GM06990 (cell line): ENCODE measurements at regions not wholly inside any gene's neighbourhood (a gene's known extent, or its start where the extent isn't known, plus 50 kb on each side); places are given as distances from the start of the nearest gene placed in this dataset.

Experiments
- DNase-seq: peaks from one replicate; pipeline ENCODE4 v3.0.0-alpha.2; 2011; ENCODE audit not compliant: insufficient read length; ENCODE audit errors: extremely low read depth
- H3K27me3 ChIP-seq: replicated peaks from 2 replicates; pipeline ENCODE4 v1.6.0; 2011; ENCODE audit warnings: low read length; ENCODE audit not compliant: control insufficient read depth, insufficient read depth
- H3K36me3 ChIP-seq: 2 replicates; pipeline ENCODE4 v1.5.1; 2011; ENCODE audit warnings: low read length; ENCODE audit not compliant: control insufficient read depth, insufficient read depth
- H3K4me3 ChIP-seq: replicated peaks from 2 replicates; pipeline ENCODE4 v1.5.1; 2011; ENCODE audit warnings: low read depth, mild to moderate bottlenecking, control low read depth, low read length
- TF ChIP-seq, protein P1 (sequence below): IDR thresholded peaks from 2 replicates; pipeline ENCODE4 v1.5.1; 2011; ENCODE audit warnings: low read length, control low read depth, mild to moderate bottlenecking, inconsistent platforms; ENCODE audit not compliant: insufficient read depth, poor library complexity, severe bottlenecking

DNA sequence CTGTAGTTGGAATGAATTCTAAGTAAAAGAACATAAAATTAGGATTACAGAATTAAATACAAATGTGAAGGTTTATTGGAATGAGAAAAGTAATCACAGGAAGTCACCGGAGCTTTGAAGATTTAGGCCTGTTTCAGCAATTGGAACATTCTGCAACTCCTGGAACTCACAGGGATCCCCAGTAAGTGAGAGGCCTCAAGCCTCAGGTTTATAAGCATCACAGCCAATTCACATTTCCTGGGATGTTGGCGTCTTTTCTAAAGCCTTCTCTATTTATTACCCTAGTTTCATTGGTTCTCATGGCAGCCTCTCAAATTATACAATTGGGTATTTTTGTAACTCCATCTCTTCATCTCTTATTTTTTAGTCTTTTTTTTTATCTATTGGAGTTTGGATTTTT, 90.4 kb upstream of the HIVEP1 start:
- Histone ChIP-seq H3K4me3 (no peak overlapping the region), H3K36me3 (no peaks in the 10 kb centered on the region), H3K27me3 (no peaks in the 10 kb centered on the region)
- no peak for DNase-seq
- TF ChIP-seq, protein P1, sequence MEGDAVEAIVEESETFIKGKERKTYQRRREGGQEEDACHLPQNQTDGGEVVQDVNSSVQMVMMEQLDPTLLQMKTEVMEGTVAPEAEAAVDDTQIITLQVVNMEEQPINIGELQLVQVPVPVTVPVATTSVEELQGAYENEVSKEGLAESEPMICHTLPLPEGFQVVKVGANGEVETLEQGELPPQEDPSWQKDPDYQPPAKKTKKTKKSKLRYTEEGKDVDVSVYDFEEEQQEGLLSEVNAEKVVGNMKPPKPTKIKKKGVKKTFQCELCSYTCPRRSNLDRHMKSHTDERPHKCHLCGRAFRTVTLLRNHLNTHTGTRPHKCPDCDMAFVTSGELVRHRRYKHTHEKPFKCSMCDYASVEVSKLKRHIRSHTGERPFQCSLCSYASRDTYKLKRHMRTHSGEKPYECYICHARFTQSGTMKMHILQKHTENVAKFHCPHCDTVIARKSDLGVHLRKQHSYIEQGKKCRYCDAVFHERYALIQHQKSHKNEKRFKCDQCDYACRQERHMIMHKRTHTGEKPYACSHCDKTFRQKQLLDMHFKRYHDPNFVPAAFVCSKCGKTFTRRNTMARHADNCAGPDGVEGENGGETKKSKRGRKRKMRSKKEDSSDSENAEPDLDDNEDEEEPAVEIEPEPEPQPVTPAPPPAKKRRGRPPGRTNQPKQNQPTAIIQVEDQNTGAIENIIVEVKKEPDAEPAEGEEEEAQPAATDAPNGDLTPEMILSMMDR = no peak

DNA sequence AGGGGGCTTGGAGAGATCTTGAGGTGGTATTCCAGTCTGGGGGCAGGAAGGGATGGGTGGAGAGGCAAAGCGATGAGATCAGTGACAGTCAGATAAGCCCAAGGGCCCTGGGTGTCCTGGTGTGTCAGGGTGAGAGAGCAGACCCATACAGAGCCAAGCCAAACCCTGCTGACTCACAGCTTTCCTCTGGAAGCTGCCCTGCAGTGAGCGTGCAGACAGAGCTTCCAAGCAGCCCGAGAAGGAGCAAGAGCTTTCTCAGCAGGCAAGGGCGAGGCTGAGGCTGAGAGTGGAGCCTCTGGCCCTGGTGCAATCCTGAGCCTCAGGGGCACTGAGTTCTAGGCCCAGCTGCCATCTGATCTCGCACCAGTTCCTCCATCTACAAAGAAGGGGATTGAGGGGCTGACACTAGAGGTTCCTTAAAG, 91.1 kb upstream of the HIVEP1 start:
- TF ChIP-seq, protein P1 = no peak
- DNase-seq = no peak
- no peak overlapping the region for H3K4me3 ChIP-seq
- no peaks in the 10 kb centered on the region for H3K36me3 ChIP-seq
- no peaks in the 10 kb centered on the region for H3K27me3 ChIP-seq

DNA sequence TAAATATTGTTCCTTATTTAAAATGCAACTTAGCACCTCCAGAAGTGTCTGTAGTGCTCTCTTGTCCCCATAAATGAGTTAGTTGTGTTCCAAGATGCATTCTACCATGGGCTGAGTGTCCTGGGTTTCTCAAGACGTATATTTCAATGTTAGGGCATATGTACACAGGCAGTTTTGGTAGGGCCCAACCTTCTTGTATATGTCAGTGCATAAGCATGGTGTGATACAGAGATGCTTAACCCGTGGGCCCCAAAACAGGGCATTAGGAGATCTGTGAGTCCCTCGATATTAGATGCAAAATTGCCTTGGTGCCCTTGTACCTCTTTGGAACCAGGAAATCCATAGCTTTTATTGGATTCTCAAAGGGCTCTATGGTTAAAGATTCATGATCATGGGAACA, 91.5 kb upstream of the HIVEP1 start:
- Histone ChIP-seq H3K4me3 (no peak overlapping the region), H3K36me3 (no peaks in the 10 kb centered on the region), H3K27me3 (no peaks in the 10 kb centered on the region)
- no peak for DNase-seq
- TF ChIP-seq, protein P1 = no peak

DNA sequence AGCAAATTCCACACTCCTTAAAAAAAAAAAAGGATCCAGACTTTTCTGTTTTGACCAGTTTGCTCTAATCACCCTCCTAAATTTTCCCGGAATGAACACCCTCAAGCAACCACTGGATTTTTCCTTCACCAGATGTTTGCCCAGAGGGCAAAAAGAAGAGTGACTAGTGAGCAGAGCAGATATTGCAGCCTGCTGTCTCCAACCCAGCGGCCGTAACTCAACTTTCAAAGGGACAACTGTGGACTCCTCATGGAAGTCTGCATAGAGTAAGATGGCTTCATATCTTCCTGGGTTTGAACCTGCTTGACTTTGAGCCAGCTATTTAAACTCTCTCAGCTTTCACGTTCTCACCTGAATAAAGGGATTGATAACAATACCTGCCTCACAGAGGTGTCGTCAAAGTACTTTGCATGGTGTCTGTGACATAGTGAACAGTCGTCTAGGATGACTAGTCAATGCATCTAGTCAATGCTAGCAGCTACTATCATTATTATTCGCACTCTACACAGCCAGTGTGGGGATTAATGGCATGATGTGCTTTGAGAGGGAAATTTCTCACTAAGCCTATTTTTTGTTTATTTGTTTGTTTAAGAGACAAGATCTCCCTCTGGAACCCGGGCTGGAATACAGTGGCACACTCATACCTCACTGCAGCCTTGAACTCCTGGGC, 92.2 kb upstream of the HIVEP1 start:
- Histone ChIP-seq H3K36me3 (no peaks in the 10 kb centered on the region), H3K4me3 (no peak overlapping the region), H3K27me3 (no peaks in the 10 kb centered on the region)
- TF ChIP-seq, protein P1 = no peak
- no peak for DNase-seq

DNA sequence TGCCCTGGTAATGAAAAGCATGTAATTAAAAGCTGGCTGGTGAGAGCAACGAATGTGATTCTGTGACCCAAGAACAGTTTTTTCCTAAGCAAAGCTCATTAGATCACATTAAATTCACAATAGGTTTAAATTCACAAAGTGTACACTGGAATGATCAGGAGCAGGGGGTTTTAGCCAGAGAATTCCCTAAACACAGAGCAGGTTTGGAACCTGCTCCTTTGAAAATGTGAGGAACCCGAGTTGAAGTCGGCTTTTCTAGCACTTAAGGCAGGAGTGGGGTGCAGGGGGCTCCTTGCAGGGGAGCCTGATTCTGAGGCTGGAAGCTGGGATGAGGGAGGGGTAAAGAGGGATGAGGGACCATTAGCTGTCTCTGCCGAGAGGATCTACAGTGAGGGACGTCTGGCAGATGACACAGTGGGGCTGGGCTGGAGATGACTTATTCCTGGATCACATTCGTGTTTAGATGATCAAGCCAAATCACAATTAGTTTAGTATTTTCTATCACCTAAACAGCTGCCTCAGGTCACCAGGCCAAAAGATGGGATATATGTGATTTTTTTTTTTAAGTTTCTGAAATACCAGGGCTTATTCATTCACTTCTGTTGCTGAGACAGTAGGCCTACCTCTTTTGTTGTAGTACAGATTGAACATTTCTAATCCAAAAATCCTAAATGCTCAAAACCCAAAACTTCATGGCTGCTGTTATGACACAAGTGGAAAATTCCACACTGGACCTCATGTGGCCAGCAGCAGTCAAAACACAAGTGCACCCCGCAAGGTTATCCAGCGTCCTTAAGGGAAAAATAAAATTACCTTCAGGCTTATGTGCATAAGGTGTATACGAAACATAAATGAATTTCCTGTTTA, 93.1 kb upstream of the HIVEP1 start:
- no peaks in the 10 kb centered on the region for H3K36me3 ChIP-seq
- DNase-seq = no peak
- no peak overlapping the region for H3K4me3 ChIP-seq
- H3K27me3 ChIP-seq = no peaks in the 10 kb centered on the region
- TF ChIP-seq, protein P1 = no peak
